ENCODE measurements at regions not wholly inside any gene's neighbourhood (a gene's known extent, or its start where the extent isn't known, plus 50 kb on each side); places are given as distances from the start of the nearest gene placed in this dataset.
"Not testable (repeated sequence)": the region's sequence is repeated elsewhere in the genome, so short reads cannot be mapped to it uniquely, and the experiment has no call there.

DNA sequence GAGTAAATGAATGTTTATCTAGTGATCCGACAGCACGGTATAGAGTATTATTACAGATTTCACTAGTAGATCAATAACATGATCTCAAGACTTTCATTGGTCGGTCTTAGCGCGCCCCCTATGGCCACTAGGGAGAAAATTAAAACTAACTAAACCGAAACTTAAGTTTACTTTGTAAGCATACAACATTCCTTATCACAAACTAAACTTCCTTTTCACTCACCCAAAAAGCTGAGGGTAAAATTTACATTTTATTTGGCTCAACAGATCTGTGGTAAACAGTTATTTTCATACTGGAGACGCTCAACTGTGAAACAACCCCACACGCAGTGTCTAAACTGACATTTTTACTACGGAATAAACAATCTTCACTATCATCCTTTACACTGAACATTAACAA lies 215.6 kb upstream of the MAP2 start:
- no peak for DNase-seq

DNA sequence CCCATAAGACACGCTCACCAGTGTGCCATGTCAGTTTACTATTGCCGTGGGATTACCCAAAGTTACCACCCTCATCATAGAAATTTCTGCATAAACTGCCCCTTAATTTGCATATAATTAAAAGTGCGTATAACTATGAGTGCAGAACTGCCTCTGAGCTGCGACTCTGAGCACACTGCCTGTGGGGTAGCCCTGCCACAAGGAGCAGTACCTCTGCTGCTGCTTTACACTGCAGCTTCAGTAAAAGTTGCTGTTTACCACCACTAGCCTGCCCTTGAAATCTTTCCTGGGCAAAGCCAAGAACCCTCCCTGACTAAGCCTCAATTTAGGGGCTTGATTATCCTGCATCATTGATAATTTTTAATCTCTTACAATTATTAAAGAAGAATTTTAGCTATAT lies 213.9 kb upstream of the MAP2 start:
- no peak for DNase-seq

DNA sequence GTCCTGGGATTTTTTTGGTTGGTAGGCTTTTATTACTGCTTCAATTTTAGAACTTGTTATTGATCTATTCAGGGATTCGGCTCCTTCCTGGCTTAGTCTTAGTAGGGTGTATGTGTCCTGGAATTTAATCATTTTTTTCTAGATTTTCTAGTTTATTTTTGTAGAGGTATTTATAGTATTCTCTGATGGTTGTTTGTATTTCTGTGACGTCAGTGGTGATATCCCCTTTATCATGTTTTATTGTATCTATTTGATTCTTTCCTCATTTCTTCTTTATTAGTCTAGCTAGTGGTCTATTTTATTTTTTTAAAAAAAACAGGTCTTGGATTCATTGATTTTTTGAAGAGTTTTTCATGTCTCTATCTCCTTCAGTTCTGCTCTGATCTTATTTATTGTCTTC lies 193.3 kb upstream of the MAP2 start:
- DNase-seq: no peak

DNA sequence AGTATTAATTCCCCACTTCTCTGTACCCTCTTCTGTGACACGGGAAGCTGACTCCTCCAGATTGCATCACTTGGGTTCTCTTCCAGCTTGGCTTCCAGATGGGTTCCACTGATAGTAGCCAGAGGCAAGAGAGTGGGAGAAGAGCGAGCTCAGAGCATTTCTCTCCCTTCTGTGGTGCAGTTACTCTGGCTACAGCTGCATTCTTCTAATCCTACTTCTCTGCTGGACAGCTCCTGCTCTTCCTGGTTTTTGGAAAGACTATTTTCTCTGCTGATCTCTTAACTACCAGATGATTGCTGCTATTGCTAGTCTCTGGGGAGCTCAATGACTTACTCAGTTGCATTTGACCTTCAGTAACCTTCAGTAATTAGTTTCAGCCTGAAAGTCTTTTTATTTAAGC lies 187.5 kb upstream of the MAP2 start:
- no peak for DNase-seq

DNA sequence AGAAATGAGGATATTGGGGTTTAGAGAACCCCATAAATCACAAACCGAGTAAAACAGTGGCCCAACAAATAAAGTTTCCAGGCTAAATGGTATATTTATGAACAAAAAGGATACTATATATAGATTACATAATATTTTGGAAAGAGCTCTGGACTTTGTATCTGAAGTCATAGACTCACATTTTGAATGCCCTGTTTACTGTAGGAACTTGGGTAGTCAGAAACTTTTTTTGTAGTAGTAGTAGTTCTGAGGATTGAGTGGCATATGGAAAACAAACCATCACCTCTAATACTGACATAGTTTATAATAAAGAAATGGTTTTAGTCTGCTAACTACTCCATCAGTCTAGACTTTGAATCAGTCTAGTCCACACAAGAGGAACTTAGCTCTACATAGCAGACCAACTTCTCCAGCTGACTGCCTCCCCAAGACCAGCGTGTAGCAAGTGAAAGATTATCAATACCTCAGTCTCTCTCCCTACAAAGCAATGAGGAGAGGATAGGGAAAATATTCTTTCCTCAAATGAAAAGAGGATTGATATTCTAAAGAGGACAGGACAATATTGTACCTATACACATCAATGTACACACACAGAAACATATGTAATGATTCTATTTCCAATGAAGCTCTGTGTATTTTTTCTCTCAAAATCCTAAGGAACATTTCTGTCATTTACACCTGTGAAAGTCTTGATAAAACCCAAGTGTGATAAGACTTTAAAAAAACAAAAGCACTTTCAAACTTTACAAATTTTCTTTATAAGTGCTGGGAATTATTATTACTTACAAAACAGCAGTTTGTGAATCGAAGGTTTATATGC lies 184.9 kb upstream of the MAP2 start:
- DNase-seq: no peak

DNA sequence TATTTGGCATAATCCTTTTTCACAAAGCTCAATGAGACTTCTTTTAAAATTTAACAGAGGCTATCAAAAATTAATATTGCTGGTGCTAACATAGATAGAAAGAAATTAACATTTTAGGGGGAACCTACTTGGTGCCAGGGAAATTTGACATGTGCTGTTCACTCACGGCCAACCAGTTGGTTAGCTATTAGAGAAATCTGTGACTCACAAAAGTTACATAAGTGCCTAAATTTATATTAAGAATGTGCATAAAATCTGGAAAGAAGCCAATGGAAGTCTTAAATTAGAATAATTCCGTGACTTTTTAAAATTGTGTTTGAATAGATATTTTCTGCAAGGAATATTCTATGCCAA lies 184.3 kb upstream of the MAP2 start:
- no peak for DNase-seq

DNA sequence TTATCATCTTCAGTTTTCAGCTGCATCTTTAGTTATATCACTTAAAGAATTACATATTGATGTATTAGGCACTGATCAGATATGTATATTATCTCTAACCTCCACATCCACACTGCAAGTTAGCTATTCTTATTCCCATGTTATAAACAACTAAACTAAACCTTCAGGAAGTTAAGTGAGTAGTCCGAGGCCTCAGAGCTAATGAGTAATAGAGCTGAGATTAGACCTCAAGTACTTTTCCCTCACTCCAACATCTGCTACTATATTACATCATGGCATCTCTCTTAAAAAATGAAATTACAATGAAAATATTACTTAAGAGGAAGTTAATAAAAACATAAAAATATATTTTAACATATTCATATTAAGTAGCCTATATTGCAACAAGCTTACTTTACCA lies 183.6 kb upstream of the MAP2 start:
- no peak for DNase-seq

DNA sequence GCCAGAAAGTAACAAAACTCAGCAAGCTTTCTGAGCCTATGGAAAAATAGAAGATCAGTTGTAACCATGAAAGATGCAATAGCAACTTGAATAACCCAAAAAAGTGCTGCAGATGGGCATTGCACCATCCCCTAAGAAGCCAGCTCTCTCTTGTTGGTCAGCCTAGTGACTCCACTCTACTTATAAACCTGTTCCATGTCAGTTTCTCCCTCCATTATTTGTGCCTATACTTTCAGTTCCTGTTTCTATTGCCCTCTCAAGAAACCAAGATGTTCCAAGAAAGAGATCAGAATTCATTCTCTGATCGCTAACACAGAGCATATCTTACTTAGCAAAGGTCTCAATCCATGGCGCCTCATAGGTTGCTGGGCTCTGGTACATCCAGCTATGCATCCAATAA lies 170.3 kb upstream of the MAP2 start:
- DNase-seq: no peak

DNA sequence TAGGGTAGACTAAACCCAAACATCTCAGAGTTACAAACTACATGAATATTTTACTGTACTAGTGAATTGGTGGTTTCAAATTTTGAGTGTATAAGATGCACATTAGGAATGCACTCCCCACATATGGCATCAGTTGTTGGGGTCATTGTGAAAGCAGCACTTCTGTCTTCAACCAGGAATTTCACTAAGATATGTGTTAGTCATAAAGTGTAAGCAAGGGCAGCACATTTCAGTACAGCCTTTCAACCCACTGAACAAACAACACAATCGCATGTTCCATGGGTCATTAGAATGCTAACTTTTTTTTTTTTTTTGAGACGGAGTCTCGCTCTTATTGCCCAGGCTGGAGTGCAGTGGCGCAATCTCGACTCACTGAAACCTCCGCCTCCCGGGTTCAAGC lies 164.1 kb upstream of the MAP2 start:
- no peak for DNase-seq

DNA sequence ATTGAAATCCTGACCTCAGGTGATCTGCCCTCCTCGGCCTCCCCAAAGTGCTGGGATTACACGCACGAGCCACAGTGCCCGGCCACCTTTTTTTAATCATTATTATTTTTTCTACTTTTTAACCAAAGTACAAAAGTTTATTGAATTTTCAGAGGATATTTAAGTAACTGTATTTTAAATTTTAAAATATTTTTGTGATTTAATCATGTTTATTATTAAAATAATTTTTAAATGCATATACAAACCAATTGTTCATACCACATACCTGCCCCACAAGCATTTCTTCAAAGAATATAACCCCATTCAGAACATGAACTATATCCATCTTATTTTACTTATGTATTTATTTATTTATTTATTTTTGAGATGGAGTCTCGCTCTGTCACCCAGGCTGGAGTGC lies 163.6 kb upstream of the MAP2 start:
- DNase-seq: no peak

DNA sequence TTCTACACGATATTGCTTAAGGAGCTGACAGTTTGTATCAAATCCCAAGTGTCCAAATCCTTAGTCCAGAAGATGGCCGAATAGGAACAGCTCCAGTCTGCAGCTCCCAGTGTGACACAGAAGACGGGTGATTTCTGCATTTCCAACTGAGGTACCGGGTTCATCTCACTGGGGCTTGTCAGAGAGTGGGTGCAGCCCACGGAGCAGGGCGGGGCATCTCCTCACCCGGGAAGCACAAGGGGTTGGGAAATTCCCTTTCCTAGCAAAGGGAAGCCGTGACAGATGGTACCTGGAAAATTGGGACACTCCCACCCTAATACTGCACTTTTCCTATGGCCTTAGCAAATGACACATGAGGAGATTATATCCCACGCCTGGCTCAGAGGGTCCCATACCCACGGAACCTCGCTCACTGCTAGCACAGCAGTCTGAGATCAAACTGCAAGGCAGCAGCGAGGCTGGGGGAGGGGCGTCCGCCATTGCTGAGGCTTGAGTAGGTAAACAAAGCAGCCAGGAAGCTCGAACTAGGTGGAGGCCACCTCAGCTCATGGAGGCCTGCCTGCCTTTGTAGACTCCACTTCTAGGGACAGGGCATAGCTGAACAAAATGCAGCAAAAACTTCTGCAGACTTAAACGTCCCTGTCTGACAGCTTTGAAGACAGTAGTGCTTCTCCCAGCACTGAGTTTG lies 162.3 kb upstream of the MAP2 start:
- not testable (repeated sequence) for DNase-seq

DNA sequence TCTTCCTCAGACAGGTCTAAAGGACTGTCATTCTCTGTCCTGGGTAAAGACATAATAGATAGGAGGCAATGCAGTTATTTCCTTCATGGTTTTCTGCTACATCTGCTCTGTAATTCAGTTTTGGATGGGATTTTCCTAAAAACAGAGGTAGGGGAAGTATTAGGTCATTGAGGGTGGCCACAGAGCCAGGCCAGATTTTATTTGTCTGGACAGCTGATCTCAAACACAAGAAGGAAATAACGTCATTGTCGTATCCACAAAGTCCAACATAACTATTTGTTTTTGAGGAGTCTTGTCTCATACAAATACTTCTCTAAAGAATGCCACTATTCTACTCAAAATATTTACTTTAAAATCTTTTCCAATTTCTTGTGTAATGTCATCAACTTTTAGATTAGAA lies 154.8 kb upstream of the MAP2 start:
- no peak for DNase-seq

DNA sequence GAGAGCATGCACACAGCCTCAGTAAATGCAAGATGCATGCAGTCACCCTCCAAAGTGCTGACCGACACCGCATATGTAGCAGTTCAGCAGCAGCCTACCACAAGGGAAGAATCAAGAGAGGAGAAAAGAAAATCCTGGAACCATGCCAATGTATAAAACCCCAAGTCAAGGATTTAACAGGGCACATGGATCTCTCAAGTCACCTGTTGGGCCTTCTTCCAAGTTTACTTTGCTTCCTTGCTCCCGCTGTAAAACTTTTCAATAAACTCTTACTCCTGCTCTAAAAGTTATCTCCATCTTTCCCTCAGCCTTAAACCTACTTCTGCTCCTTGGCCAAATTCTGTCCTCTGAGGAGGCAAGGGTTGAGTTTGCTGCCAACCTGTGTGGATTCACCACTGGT lies 147.8 kb upstream of the MAP2 start:
- DNase-seq: no peak

DNA sequence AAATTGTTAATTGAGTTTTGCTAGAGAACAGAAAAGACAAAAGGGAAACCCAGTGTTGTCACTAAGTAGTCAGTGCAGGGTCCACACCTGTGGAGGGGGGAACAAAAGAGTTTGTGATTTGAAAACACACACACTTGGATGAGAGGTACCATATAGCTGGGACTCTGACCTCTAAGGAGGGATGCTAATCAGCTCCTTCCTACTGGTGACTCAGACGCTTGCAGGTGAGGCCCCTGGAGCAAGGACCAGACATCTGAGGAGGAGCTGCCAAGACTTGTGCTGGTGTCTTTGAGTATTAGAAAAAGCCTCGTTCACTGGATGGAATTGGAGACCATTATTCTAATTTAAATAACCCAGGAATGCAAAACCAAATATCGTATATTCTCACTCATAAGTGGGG lies 146.4 kb upstream of the MAP2 start:
- DNase-seq: no peak

DNA sequence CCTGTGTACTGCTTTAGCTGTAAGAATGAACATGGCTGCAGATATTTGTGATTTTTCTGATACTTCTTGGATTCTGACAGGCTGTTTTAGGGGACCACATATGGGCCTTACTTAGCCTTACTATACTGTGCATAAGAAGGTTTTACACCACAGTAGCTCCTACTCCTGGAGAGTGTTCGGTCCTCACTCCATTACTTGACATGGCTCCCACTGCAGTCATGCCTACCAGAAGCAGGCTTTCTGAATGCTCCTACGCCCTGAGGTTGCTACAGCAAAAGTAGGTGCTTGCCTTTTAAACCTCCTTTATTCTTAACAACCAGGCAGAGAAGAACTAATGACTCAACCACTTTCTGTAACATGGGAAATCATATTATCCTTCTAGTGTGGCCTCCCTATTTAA lies 125.2 kb upstream of the MAP2 start:
- no peak for DNase-seq

DNA sequence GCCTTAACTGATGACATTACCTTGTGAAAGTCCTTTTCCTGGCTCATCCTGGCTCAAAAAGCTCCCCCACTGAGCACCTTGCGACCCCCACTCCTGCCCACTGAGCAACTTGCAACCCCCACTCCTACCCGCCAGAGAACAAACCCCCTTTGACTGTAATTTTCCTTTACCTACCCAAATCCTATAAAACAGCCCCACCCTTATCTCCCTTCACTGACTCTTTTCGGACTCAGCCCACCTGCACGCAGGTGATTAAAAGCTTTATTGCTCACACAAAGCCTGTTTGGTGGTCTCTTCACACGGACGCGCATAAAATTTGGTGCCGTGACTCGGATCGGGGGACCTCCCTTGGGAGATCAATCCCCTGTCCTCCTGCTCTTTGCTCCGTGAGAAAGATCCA lies 124.4 kb upstream of the MAP2 start:
- DNase-seq: not testable (repeated sequence)

DNA sequence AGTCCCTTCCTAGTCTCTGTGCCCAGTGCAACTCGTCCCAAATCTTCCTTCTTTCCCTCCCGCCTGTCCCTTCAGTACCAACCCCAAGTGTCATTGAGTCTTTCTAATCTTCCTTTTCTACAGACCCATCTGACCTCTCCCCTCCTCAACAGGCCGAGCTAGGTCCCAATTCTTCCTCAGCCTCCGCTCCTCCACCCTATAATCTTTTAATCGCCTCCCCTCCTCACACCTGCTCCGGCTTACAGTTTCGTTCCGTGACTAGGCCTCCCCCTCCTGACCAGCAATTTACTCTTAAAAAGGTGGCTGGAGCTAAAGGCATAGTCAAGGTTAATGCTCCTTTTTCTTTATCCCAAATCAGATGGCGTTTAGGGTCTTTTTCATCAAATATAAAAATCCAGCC lies 123.1 kb upstream of the MAP2 start:
- DNase-seq: not testable (repeated sequence)

DNA sequence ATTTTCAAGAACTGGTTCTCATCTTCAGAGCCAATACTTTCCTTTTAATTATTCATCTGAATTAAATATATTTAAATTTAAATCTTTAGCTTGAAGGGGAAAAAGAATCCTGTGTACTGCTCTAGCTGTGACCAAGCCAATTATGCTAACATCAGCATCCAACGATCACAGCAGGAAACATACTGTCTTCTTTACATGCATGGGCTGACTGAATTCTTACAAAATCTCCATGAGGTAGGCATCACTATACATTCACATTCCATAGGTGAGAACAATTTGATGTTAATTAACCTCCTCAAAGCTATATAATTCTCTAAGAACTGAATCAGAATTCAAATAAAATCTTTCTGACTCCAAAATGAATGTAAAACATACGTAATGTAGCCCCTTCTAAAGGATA lies 118.8 kb upstream of the MAP2 start:
- no peak for DNase-seq

DNA sequence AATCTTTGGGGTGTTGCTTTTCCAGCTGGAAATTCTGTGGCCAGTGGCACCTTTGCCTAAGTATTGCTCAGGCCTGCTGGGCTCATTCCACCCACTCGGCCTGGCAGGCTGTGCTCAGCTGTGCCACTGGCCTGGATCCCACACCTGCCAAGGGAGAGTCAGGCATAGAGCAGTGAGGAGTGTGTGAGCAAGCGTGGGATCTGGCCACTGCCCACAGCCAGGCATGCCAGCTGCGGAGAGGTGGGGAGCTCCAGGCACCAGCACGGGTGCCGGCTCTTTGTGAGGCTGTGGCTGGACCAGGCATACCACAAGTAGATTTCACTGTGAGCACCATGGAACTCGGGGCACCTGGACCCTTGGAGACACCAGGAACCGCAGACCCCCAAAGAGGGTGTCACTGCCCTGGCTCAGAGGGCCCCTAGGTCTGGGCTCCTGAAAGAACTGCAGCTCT lies 118.1 kb upstream of the MAP2 start:
- DNase-seq: no peak

DNA sequence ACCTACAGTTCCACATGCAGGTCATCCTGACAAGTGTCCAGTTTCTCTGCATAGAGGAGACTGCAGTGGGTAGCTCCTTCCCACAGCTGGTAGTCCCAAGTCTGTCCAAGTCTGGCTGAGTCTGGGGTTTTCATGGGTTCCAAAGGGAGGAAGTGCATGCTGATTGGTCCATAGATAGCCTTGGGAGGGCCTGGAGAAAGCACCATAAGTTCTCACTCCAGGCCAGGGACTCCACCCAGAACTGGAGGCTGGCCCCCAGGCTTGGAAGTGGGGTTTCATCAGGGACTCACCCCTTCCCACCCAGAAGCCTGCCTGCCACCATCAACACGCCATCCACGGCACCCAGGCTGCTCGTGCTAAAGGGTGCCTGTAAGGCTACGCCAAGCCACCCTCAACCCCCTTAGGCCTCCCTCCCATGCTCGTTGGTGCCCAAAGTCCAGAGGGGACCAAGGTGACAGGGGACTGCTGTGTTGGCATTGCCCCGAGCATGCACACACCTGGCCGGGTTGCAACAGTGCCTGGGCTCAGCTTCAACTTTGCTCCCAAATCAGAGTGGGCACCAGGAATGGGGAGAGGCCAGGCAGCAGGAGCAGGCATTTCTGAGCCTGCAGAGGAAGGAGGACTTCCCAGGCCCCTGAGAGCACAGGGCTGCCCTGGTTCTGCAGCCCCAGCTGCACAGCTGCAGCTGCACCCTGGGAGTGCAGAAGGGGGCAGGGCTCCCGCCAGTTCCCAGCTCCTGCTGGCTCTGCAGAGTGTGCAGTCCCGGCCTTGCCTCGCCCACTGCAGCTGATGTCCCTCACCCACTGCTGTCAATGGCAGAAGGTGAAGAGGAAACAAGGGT lies 116.5 kb upstream of the MAP2 start:
- DNase-seq: no peak

DNA sequence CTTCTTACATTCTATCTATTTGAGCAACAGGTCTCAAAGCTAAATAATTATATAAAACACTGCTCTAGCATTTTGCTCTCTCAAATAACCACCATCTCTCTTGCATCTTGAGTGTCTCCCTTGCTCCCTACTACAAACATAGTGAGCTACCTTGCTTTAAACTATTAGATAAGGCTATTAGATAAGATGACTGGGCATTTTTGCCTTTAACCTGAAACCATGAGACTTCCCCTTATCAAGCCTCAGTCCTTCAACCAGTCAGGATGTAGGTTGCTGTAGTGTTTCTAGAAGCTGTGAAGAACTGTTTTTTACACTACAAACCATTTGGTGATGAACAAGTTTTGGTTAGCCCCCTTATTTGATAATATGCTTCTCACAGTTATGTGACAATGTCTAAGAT lies 115.4 kb upstream of the MAP2 start:
- no peak for DNase-seq

DNA sequence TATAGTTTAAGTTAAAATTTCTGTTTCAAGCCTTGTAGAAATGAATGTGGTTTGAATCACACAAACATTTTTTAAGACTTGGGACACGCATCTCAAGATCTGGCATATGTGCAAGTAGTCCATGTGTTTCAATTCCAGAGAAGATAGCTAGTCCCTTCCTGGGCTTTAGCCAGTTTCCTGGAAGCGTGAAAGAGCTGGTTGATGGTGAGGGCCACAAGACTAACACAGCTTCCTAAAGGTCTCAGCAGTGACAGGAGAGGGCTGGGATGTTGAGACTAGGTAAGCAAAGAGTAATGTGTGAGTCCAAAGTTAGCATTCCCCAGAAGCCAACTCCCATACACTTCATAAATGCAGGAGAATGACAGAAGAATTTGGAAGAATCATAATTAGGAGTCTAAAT lies 111.9 kb upstream of the MAP2 start:
- DNase-seq: no peak

DNA sequence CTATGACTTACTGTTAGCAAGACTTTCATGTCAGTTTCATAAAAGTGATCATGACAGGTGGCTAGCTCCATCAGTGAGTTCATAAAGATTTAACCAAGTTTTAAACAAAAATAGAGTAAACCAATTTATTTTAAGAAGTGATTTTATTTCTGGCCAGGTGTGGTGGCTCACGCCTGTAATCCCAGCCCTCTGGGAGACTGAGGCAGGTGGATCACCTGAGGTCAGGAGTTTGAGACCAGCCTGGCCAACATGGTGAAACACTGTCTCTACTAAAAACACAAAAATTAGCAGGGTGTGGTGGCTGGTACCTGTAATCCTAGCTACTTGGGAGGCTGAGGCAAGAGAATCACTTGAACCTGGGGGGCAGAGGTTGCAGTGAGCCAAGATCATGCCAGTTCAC lies 111.4 kb upstream of the MAP2 start:
- not testable (repeated sequence) for DNase-seq

DNA sequence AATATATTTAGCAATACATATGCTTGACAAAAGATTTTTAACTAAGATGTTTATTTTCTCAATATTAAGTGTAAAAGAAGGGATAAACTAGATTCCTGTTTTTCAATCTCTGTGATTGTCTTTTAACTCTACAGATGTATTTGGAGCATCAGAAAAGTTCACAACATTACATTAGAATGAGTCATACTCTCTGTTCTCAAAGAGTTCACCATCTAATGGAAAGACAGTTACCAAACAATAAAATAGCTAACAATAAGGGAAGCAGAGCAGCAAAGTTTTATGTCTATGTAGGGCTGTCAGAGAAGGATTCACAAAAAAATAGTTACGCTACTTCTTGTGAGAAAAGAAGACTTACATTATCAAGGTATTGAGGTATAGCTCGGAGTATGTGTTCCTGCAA lies 109.2 kb upstream of the MAP2 start:
- DNase-seq: no peak

Data from right forelimb (tissue), 1 donor.